Endothelial cell of umbilical vein (primary cell): ENCODE measurements at regions not wholly inside any gene's neighbourhood (a gene's known extent, or its start where the extent isn't known, plus 50 kb on each side); places are given as distances from the start of the nearest gene placed in this dataset.
"Not testable (repeated sequence)": the region's sequence is repeated elsewhere in the genome, so short reads cannot be mapped to it uniquely, and the experiment has no call there.

Experiments used
- EZH2 ChIP-seq: IDR thresholded peaks from 2 replicates; pipeline ENCODE4 v1.6.1; 2012; ENCODE audit warnings: borderline replicate concordance, low read depth, mild to moderate bottlenecking, moderate library complexity, low read length, inconsistent platforms; ENCODE audit not compliant: severe bottlenecking
- GATA2 ChIP-seq: IDR thresholded peaks from 2 replicates; pipeline ENCODE4 v1.7.0; 2011; ENCODE audit warnings: low read depth, mild to moderate bottlenecking, moderate library complexity, mixed read lengths, low read length; ENCODE audit not compliant: insufficient read length, insufficient read depth
- POLR2A ChIP-seq: IDR thresholded peaks from 2 replicates; pipeline ENCODE4 v1.6.1; 2012; ENCODE audit warnings: low read depth, mild to moderate bottlenecking, control low read depth, low read length
- POLR2AphosphoS5 ChIP-seq: IDR thresholded peaks from 2 replicates; pipeline ENCODE4 v1.6.1; 2012; ENCODE audit warnings: low read depth, mild to moderate bottlenecking, control low read depth, low read length, moderate library complexity; ENCODE audit not compliant: insufficient read depth
- TF ChIP-seq, protein P1 (sequence below), 2 donors: IDR thresholded peaks; 1 replicate in 1 of 2; 2 replicates in 1 of 2; pipeline ENCODE4 v1.5.1; 2011; ENCODE audit warnings: low read length in 2 of 2, mild to moderate bottlenecking in 2 of 2, moderate library complexity in 2 of 2, control low read depth in 1 of 2, inconsistent platforms in 1 of 2, low read depth in 1 of 2; ENCODE audit not compliant: insufficient read depth in 1 of 2; ENCODE audit errors: extremely low read depth in 1 of 2
- TF ChIP-seq, protein P2 (sequence below): IDR thresholded peaks from 2 replicates; pipeline ENCODE4 v1.6.1; 2011; ENCODE audit not compliant: insufficient read depth, insufficient read length

DNA sequence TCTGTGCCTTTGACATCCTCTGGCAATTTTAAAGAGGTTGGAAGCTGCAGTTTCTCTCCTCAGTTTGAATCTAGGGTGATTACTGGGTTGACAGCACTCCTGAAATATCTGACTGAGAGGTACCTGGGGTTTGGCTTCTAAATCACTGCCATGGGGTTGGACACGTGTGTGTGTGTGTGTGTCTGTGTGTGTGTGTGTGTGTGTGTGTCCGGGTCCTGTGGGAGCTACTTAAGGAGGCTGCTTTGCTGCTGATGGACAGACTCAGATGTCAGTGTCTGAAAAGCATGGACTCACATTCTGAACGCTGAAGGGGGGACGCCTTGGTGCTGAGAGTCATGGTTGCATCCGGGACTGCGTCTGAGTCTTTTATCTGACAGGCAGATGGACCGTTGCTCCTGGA is 299.1 kb upstream of the SFSWAP start:
- TF ChIP-seq, protein P1, sequence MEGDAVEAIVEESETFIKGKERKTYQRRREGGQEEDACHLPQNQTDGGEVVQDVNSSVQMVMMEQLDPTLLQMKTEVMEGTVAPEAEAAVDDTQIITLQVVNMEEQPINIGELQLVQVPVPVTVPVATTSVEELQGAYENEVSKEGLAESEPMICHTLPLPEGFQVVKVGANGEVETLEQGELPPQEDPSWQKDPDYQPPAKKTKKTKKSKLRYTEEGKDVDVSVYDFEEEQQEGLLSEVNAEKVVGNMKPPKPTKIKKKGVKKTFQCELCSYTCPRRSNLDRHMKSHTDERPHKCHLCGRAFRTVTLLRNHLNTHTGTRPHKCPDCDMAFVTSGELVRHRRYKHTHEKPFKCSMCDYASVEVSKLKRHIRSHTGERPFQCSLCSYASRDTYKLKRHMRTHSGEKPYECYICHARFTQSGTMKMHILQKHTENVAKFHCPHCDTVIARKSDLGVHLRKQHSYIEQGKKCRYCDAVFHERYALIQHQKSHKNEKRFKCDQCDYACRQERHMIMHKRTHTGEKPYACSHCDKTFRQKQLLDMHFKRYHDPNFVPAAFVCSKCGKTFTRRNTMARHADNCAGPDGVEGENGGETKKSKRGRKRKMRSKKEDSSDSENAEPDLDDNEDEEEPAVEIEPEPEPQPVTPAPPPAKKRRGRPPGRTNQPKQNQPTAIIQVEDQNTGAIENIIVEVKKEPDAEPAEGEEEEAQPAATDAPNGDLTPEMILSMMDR (IDR thresholded peaks at IDR 0.05; ENCODE audit: extremely low read depth in 1 of 2, insufficient read depth in 1 of 2, low read depth in 1 of 2, low read length in 2 of 2), result not testable (repeated sequence)
- not testable (repeated sequence) for TF ChIP-seq POLR2A, POLR2AphosphoS5, EZH2, GATA2
- TF ChIP-seq, protein P2, sequence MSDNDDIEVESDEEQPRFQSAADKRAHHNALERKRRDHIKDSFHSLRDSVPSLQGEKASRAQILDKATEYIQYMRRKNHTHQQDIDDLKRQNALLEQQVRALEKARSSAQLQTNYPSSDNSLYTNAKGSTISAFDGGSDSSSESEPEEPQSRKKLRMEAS, result not testable (repeated sequence)
